ENCODE measurements at regions not wholly inside any gene's neighbourhood (a gene's known extent, or its start where the extent isn't known, plus 50 kb on each side); places are given as distances from the start of the nearest gene placed in this dataset.
"Not testable (repeated sequence)": the region's sequence is repeated elsewhere in the genome, so short reads cannot be mapped to it uniquely, and the experiment has no call there.

- TF ChIP-seq CTCF (IDR thresholded peaks at IDR 0.05; ENCODE audit: low read depth, low read length) = no peak
- in situ Hi-C loops (cut with HindIII; ENCODE audit: low sequenced_read_pairs) = no loop called here
- DNase-seq (ENCODE audit: low read depth, low spot score) = no peak
- no peak overlapping the region for H3K4me3 ChIP-seq (ENCODE audit: low read depth, low read length)
Observed at GRCh38 chr1:43031316-43032203, 72.9 kb upstream of the SLC2A1 start.

- no peak overlapping the region for H3K4me3 ChIP-seq (ENCODE audit: low read depth, low read length)
- TF ChIP-seq CTCF (IDR thresholded peaks at IDR 0.05; ENCODE audit: low read depth, low read length) = no peak
- DNase-seq (ENCODE audit: low read depth, low spot score) = no peak
- in situ Hi-C loops (cut with HindIII; ENCODE audit: low sequenced_read_pairs) = no loop called here
Observed at GRCh38 chr1:43024905-43025304, 66.2 kb upstream of the SLC2A1 start.

GRCh38 chr1:43021547-43022474, 63.1 kb upstream of the SLC2A1 start:
- no peak overlapping the region for H3K4me3 ChIP-seq (ENCODE audit: low read depth, low read length)
- TF ChIP-seq CTCF (IDR thresholded peaks at IDR 0.05; ENCODE audit: low read depth, low read length) = no peak
- no peak for DNase-seq (ENCODE audit: low read depth, low spot score)
- in situ Hi-C loops (cut with HindIII; ENCODE audit: low sequenced_read_pairs) = no loop called here

GRCh38 chr1:43019226-43019625, 60.6 kb upstream of the SLC2A1 start:
- in situ Hi-C loops (cut with HindIII; ENCODE audit: low sequenced_read_pairs) = no loop called here
- no peak for TF ChIP-seq CTCF (IDR thresholded peaks at IDR 0.05; ENCODE audit: low read depth, low read length)
- H3K4me3 ChIP-seq (ENCODE audit: low read depth, low read length) = no peak overlapping the region
- no peak for DNase-seq (ENCODE audit: low read depth, low spot score)

GRCh38 chr1:43018121-43018520, 59.5 kb upstream of the SLC2A1 start:
- in situ Hi-C loops (cut with HindIII; ENCODE audit: low sequenced_read_pairs) = no loop called here
- no peak for TF ChIP-seq CTCF (IDR thresholded peaks at IDR 0.05; ENCODE audit: low read depth, low read length)
- DNase-seq (ENCODE audit: low read depth, low spot score) = no peak
- no peak overlapping the region for H3K4me3 ChIP-seq (ENCODE audit: low read depth, low read length)

- in situ Hi-C loops (cut with HindIII; ENCODE audit: low sequenced_read_pairs) = no loop called here
- no peak for TF ChIP-seq CTCF (IDR thresholded peaks at IDR 0.05; ENCODE audit: low read depth, low read length)
- no peak overlapping the region for H3K4me3 ChIP-seq (ENCODE audit: low read depth, low read length)
- DNase-seq (ENCODE audit: low read depth, low spot score) = no peak
Observed at GRCh38 chr1:43015269-43015668, 56.6 kb upstream of the SLC2A1 start.

GRCh38 chr1:43014579-43014978, 55.9 kb upstream of the SLC2A1 start:
- H3K4me3 ChIP-seq (ENCODE audit: low read depth, low read length); DNase-seq (ENCODE audit: low read depth, low spot score); in situ Hi-C loops (cut with HindIII; ENCODE audit: low sequenced_read_pairs): not testable (repeated sequence)
